ENCODE measurements at regions not wholly inside any gene's neighbourhood (a gene's known extent, or its start where the extent isn't known, plus 50 kb on each side); places are given as distances from the start of the nearest gene placed in this dataset.

DNA sequence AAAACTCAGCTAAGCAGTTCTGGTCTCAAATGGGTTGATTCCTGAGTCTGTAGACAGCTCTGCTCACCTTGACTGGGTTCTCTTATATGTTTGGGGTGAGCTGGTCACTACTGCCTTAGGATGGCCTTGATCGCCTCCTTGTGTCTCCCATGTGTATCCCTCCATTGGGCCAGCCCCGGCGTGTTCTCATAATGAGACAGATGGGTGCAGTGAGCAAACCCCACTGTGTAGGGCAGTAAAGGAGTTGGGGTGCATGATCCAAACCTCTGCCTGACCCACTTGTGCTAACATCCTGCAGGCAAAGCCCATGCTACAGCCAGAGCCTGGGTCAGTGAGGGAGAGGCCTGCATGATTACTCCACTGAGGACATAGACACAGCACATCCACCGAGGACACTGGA, 657.6 kb downstream of the BRD1 start:
- Histone ChIP-seq H3K4me3 (no peak overlapping the region), H3K36me3 (no peaks in the 10 kb centered on the region), H3K4me1 (ENCODE audit: low read depth) (no peaks in the 10 kb centered on the region), H3K27ac (no peak overlapping the region), H3K27me3 (no peaks in the 10 kb centered on the region), H3K9me3 (ENCODE audit: low read depth) (no peaks in the 10 kb centered on the region)
- DNase-seq (ENCODE audit: low read depth in 1 of 2, low spot score in 1 of 2) = no peak
- TF ChIP-seq, protein P1, sequence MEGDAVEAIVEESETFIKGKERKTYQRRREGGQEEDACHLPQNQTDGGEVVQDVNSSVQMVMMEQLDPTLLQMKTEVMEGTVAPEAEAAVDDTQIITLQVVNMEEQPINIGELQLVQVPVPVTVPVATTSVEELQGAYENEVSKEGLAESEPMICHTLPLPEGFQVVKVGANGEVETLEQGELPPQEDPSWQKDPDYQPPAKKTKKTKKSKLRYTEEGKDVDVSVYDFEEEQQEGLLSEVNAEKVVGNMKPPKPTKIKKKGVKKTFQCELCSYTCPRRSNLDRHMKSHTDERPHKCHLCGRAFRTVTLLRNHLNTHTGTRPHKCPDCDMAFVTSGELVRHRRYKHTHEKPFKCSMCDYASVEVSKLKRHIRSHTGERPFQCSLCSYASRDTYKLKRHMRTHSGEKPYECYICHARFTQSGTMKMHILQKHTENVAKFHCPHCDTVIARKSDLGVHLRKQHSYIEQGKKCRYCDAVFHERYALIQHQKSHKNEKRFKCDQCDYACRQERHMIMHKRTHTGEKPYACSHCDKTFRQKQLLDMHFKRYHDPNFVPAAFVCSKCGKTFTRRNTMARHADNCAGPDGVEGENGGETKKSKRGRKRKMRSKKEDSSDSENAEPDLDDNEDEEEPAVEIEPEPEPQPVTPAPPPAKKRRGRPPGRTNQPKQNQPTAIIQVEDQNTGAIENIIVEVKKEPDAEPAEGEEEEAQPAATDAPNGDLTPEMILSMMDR (IDR thresholded peaks at IDR 0.05; ENCODE audit: low read depth, low read length) = no peak

DNA sequence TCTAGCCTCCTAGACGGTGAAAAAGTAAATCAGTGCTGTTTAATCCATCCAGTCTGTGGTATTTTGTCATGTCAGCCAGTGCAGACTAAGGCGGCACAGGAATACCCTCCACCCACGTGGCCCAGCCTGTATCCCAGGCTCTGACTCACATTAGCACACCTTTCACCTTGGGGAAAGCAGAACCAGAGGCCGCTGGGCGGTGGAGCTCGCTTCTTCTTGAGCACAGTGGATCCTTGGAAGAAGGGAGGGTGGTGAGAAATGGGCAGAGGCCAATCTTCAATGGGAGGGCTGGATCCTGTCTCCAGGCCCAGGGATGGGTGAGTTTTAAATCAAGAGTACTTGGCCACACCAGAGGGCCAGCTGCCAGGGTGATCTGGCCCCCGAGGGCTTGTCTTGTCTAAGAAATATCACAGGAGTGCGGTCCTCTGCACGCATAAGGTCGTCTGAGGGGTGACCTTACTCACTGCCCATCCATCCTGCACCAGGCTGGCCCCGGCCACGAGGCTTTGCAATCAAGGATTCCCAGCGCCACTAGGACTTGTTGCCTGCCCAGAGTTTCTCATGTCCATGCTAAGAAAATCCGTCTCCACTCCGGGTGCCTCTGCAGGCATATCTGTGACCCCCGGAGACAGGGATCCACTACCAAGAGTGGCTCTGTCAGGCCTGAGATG, 658.5 kb downstream of the BRD1 start:
- no peaks in the 10 kb centered on the region for H3K27me3 ChIP-seq
- TF ChIP-seq, protein P1 (IDR thresholded peaks at IDR 0.05; ENCODE audit: low read depth, low read length) = no peak
- H3K27ac ChIP-seq = no peak overlapping the region
- no peaks in the 10 kb centered on the region for H3K36me3 ChIP-seq
- no peak for DNase-seq (ENCODE audit: low read depth in 1 of 2, low spot score in 1 of 2)
- no peak overlapping the region for H3K4me3 ChIP-seq
- H3K9me3 ChIP-seq (ENCODE audit: low read depth) = no peaks in the 10 kb centered on the region
- H3K4me1 ChIP-seq (ENCODE audit: low read depth) = no peaks in the 10 kb centered on the region

DNA sequence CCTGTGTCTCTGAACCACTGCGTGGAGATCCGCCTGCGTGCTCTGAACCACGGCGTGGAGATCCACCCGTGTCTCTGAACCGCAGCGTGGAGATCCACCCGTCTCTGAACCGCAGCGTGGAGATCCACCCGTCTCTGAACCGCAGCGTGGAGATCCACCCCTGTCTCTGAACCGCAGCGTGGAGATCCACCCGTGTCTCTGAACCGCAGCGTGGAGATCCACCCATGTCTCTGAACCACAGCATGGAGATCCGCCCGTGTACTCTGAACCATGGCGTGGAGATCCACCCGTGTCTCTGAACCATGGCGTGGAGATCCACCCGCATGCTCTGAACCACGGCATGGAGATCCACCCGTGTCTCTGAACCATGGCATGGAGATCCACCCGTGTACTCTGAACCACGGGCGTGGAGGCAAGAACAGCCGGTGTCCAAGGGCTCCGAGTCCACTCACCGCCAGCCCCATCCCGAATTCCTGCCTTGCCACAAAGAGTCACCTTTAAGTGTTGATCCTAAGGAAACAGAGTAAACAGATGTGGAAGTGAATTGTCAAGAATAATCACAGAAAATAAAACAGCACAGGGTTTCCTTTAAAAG, 659.4 kb downstream of the BRD1 start:
- TF ChIP-seq, protein P1 (IDR thresholded peaks at IDR 0.05; ENCODE audit: low read depth, low read length) = no peak
- no peaks in the 10 kb centered on the region for H3K9me3 ChIP-seq (ENCODE audit: low read depth)

DNA sequence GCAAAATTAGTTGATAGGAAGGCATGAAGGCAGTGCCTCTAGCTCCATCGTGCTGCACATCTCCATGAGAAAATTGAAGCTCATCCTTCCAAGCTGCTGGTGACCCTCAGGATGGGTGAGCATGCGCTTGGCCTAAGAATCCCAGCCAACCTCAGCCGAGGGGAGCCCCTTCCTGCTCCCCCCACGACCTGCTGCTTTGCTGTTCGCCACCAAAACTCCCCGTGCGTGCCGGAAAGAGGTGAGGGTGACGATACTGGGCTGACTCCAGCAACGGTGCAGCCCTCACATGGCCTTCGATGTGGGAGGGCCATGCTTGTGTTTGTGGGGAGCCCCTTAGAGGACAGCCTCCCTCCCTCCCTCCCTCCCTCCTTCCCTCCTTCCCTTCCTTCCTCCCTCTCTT, 660.9 kb downstream of the BRD1 start:
- Histone ChIP-seq H3K27me3 (no peaks in the 10 kb centered on the region), H3K27ac (no peak overlapping the region), H3K36me3 (no peaks in the 10 kb centered on the region), H3K9me3 (ENCODE audit: low read depth) (no peaks in the 10 kb centered on the region), H3K4me1 (ENCODE audit: low read depth) (no peaks in the 10 kb centered on the region), H3K4me3 (no peak overlapping the region)
- TF ChIP-seq, protein P1 (IDR thresholded peaks at IDR 0.05; ENCODE audit: low read depth, low read length) = no peak
- no peak for DNase-seq (ENCODE audit: low read depth in 1 of 2, low spot score in 1 of 2)

More for the DNA sequence above, 659.4 kb downstream of the BRD1 start:
- no peaks in the 10 kb centered on the region for H3K27me3 ChIP-seq
- H3K4me3 ChIP-seq = no peak overlapping the region
- no peaks in the 10 kb centered on the region for H3K4me1 ChIP-seq (ENCODE audit: low read depth)
- DNase-seq (ENCODE audit: low read depth in 1 of 2, low spot score in 1 of 2) = no peak
- no peaks in the 10 kb centered on the region for H3K36me3 ChIP-seq
- no peak overlapping the region for H3K27ac ChIP-seq

DNA sequence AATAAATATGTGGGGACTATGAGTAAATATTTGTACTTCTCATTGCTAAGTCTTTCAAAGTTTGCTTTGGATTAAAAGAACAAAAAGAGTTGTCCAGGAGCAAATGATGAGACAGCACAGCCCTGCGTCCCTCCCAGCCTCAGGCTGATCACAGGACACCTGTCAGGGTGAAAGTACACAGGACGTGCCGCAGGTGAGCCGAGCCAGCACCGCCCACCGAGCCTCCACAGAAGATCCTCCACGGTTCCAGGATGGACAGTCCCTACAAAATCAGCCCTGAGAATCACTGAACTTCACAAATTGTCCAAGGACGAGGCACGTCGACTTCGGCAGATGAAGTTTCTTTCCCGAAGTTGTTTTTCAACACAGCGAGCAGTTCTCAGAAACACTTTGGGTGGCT, 661.5 kb downstream of the BRD1 start:
- Histone ChIP-seq H3K4me1 (ENCODE audit: low read depth) (no peaks in the 10 kb centered on the region), H3K27me3 (no peaks in the 10 kb centered on the region), H3K9me3 (ENCODE audit: low read depth) (no peaks in the 10 kb centered on the region), H3K4me3 (no peak overlapping the region), H3K36me3 (no peaks in the 10 kb centered on the region), H3K27ac (no peak overlapping the region)
- TF ChIP-seq, protein P1 (IDR thresholded peaks at IDR 0.05; ENCODE audit: low read depth, low read length) = no peak
- no peak for DNase-seq (ENCODE audit: low read depth in 1 of 2, low spot score in 1 of 2)
